MG63 (cell line): ENCODE measurements at regions not wholly inside any gene's neighbourhood (a gene's known extent, or its start where the extent isn't known, plus 50 kb on each side); places are given as distances from the start of the nearest gene placed in this dataset.

Experiments used
- DNase-seq: peaks from one replicate; pipeline ENCODE4 v3.0.0-alpha.2; 2020
- H3K27me3 ChIP-seq: fragments of 250-450 bp; sonication (Bioruptor Pico); 2 replicates; pipeline ENCODE4 v1.5.1; 2020; ENCODE audit warnings: mild to moderate bottlenecking, moderate library complexity
- H3K36me3 ChIP-seq: fragments of 250-450 bp; sonication (Bioruptor Pico); 2 replicates; pipeline ENCODE4 v1.5.1; 2020; ENCODE audit warnings: mild to moderate bottlenecking, moderate library complexity
- H3K4me3 ChIP-seq: fragments of 250-450 bp; sonication (Bioruptor Pico); 2 replicates; pipeline ENCODE4 v1.5.1; 2020; ENCODE audit warnings: mild to moderate bottlenecking, moderate library complexity
- H3K9me3 ChIP-seq: fragments of 250-450 bp; sonication (Bioruptor Pico); 2 replicates; pipeline ENCODE4 v1.5.1; 2020; ENCODE audit warnings: mild to moderate bottlenecking, moderate library complexity

- Histone ChIP-seq H3K36me3 (no peaks in the 10 kb centered on the region), H3K27me3 (peaks cover 3% of the 10 kb centered on the region), H3K9me3 (no peaks in the 10 kb centered on the region), H3K4me3 (no peak overlapping the region)
- no peak for DNase-seq
Observed at GRCh38 chr5:69019668-69020375, 74.0 kb upstream of the SLC30A5 start.

- DNase-seq = no peak
- Histone ChIP-seq H3K9me3 (no peaks in the 10 kb centered on the region), H3K36me3 (no peaks in the 10 kb centered on the region), H3K4me3 (no peak overlapping the region), H3K27me3 (peaks cover 3% of the 10 kb centered on the region; the same call in 1 of the 2 replicates)
Observed at GRCh38 chr5:69024241-69024651, 69.6 kb upstream of the SLC30A5 start.

GRCh38 chr5:69029292-69029691, 64.5 kb upstream of the SLC30A5 start:
- Histone ChIP-seq H3K27me3 (no peaks in the 10 kb centered on the region), H3K36me3 (no peaks in the 10 kb centered on the region), H3K9me3 (no peaks in the 10 kb centered on the region), H3K4me3 (no peak overlapping the region)
- no peak for DNase-seq

- Histone ChIP-seq H3K36me3 (no peaks in the 10 kb centered on the region), H3K27me3 (no peaks in the 10 kb centered on the region), H3K9me3 (no peaks in the 10 kb centered on the region), H3K4me3 (no peak overlapping the region)
- no peak for DNase-seq
Observed at GRCh38 chr5:69030358-69031062, 63.3 kb upstream of the SLC30A5 start.

- Histone ChIP-seq H3K27me3 (no peaks in the 10 kb centered on the region), H3K36me3 (no peaks in the 10 kb centered on the region)
Observed at GRCh38 chr5:69032009-69032408, 61.8 kb upstream of the SLC30A5 start.

GRCh38 chr5:69033690-69034089, 60.1 kb upstream of the SLC30A5 start:
- no peaks in the 10 kb centered on the region for H3K27me3 ChIP-seq
- H3K36me3 ChIP-seq = no peaks in the 10 kb centered on the region
- no peak overlapping the region for H3K4me3 ChIP-seq
- H3K9me3 ChIP-seq = no peaks in the 10 kb centered on the region
- no peak for DNase-seq

More at GRCh38 chr5:69032009-69032408, 61.8 kb upstream of the SLC30A5 start:
- Histone ChIP-seq H3K4me3 (no peak overlapping the region), H3K9me3 (no peaks in the 10 kb centered on the region)
- DNase-seq = no peak

- no peak for DNase-seq
- no peaks in the 10 kb centered on the region for H3K27me3 ChIP-seq
- no peak overlapping the region for H3K4me3 ChIP-seq
- no peaks in the 10 kb centered on the region for H3K36me3 ChIP-seq
- H3K9me3 ChIP-seq = no peaks in the 10 kb centered on the region
Observed at GRCh38 chr5:69034898-69035297, 58.9 kb upstream of the SLC30A5 start.

- no peak for DNase-seq
- Histone ChIP-seq H3K4me3 (no peak overlapping the region), H3K9me3 (no peaks in the 10 kb centered on the region), H3K36me3 (no peaks in the 10 kb centered on the region), H3K27me3 (no peaks in the 10 kb centered on the region)
Observed at GRCh38 chr5:69035665-69036064, 58.1 kb upstream of the SLC30A5 start.

- Histone ChIP-seq H3K27me3 (no peaks in the 10 kb centered on the region), H3K9me3 (no peaks in the 10 kb centered on the region), H3K36me3 (no peaks in the 10 kb centered on the region), H3K4me3 (no peak overlapping the region)
- no peak for DNase-seq
Observed at GRCh38 chr5:69038539-69038938, 55.3 kb upstream of the SLC30A5 start.

- Histone ChIP-seq H3K27me3 (no peaks in the 10 kb centered on the region), H3K9me3 (no peaks in the 10 kb centered on the region), H3K36me3 (no peaks in the 10 kb centered on the region), H3K4me3 (no peak overlapping the region)
- DNase-seq = no peak
Observed at GRCh38 chr5:69039829-69040228, 54.0 kb upstream of the SLC30A5 start.

- no peak overlapping the region; the same call in 1 of the 2 replicates for H3K4me3 ChIP-seq
- DNase-seq = no peak
Observed at GRCh38 chr5:69042500-69042899, 51.3 kb upstream of the SLC30A5 start.

GRCh38 chr5:69042915-69043654, 50.7 kb upstream of the SLC30A5 start:
- Histone ChIP-seq H3K36me3 (no peaks in the 10 kb centered on the region), H3K4me3 (peak overlapping the region; percentile 47), H3K27me3 (no peaks in the 10 kb centered on the region), H3K9me3 (no peaks in the 10 kb centered on the region)
- DNase-seq = peak; percentile 56

More at GRCh38 chr5:69042500-69042899, 51.3 kb upstream of the SLC30A5 start:
- Histone ChIP-seq H3K27me3 (no peaks in the 10 kb centered on the region), H3K36me3 (no peaks in the 10 kb centered on the region), H3K9me3 (no peaks in the 10 kb centered on the region)

GRCh38 chr5:69043655-69043996, 50.2 kb upstream of the SLC30A5 start:
- DNase-seq = no peak

More at GRCh38 chr5:69043655-69043996, 50.2 kb upstream of the SLC30A5 start:
- Histone ChIP-seq H3K27me3 (no peaks in the 10 kb centered on the region), H3K4me3 (peak overlapping the region; percentile 47; the same call in 1 of the 2 replicates), H3K9me3 (no peaks in the 10 kb centered on the region), H3K36me3 (no peaks in the 10 kb centered on the region)
